ENCODE measurements at regions not wholly inside any gene's neighbourhood (a gene's known extent, or its start where the extent isn't known, plus 50 kb on each side); places are given as distances from the start of the nearest gene placed in this dataset.

GRCh38 chr13:79229761-79230160, 176.3 kb downstream of the RBM26 start:
- H2BK120ac ChIP-seq (replicated peaks; ENCODE audit: low read depth, low read length), result no peak overlapping the region
- 94% methylated on average over 4 of the region's 4 CpGs; no CpG with 5 or more reads in 1 of the 2 experiments for WGBS, 2 experiments (ENCODE audit: extremely low coverage in 1 of 2, insufficient coverage in 1 of 2, insufficient read length in 1 of 2, insufficient replicate concordance in 2 of 2, low coverage in 1 of 2, low lambda C conversion rate in 2 of 2, missing lambda C conversion rate in 1 of 2)

More at GRCh38 chr13:79229761-79230160, 176.3 kb downstream of the RBM26 start:
- FAIRE-seq (no peak), DNase-seq (ENCODE audit: low read depth in 1 of 2, low spot score in 2 of 2) (no peak)
- Histone ChIP-seq H3K4me2 (ENCODE audit: insufficient read depth in 1 of 2, low read depth in 2 of 2, low read length in 2 of 2) (no peak overlapping the region), H4K91ac (replicated peaks; ENCODE audit: insufficient read length, low read length) (no peak overlapping the region), H4K5ac (ENCODE audit: insufficient read length, low read depth, low read length) (no peak overlapping the region), H3K4me3 (ENCODE audit: extremely low read depth in 1 of 4, insufficient read depth in 2 of 4, low read depth in 3 of 4, low read length in 4 of 4) (no peak overlapping the region), H4K20me1 (replicated peaks in 1 of 2; ENCODE audit: control insufficient read depth in 1 of 2, insufficient read depth in 2 of 2, low read length in 2 of 2) (no peaks in the 10 kb centered on the region), H2AK5ac (ENCODE audit: low read depth, low read length) (no peak overlapping the region), H3K79me2 (ENCODE audit: control insufficient read depth in 1 of 2, insufficient read depth in 2 of 2, low read length in 2 of 2) (no peaks in the 10 kb centered on the region), H3K4ac (replicated peaks; ENCODE audit: insufficient read length, low read depth, low read length) (no peak overlapping the region), H3K27ac (ENCODE audit: low read depth, low read length) (no peak overlapping the region), H3K9me3 (ENCODE audit: insufficient read depth in 2 of 2, low read depth in 1 of 2, low read length in 1 of 2) (no peaks in the 10 kb centered on the region), H3K14ac (ENCODE audit: insufficient read length) (no peak overlapping the region), H3K4me1 (replicated peaks in 1 of 4; ENCODE audit: control insufficient read depth in 3 of 4, insufficient read depth in 4 of 4, low read length in 3 of 4) (peaks cover 0 to 6% (median 3%) of the 10 kb centered on the region in 4 experiments; a peak in 4 of 7 replicates), H2AFZ (ENCODE audit: low read length) (no peak overlapping the region), H2BK20ac (ENCODE audit: low read length) (no peak overlapping the region; the same call in 1 of the 2 replicates), H3K23ac (ENCODE audit: insufficient read length) (no peak overlapping the region), H2BK5ac (ENCODE audit: low read depth, low read length) (no peak overlapping the region), H3K56ac (replicated peaks; ENCODE audit: insufficient read length, low read depth, low read length) (no peak overlapping the region), H3K79me1 (ENCODE audit: low read depth, low read length) (no peaks in the 10 kb centered on the region), H3K23me2 (ENCODE audit: low read depth, low read length) (peaks cover 4% of the 10 kb centered on the region; the same call in 1 of the 2 replicates), H2BK15ac (ENCODE audit: low read length) (no peak overlapping the region), H3K18ac (ENCODE audit: extremely low read depth, low read length) (no peak overlapping the region), H2BK12ac (ENCODE audit: low read depth, low read length) (no peak overlapping the region), H3K27me3 (replicated peaks in 1 of 4; ENCODE audit: control insufficient read depth in 3 of 4, extremely low read depth in 1 of 4, insufficient read depth in 3 of 4, low read length in 3 of 4) (no peaks in the 10 kb centered on the region), H3K36me3 (ENCODE audit: control insufficient read depth in 2 of 4, insufficient read depth in 4 of 4, low read length in 3 of 4) (no peaks in the 10 kb centered on the region), H3K9ac (replicated peaks in 1 of 4; ENCODE audit: extremely low read depth in 1 of 4, low read depth in 3 of 4, low read length in 3 of 4) (no peak overlapping the region), H4K8ac (ENCODE audit: extremely low read depth, insufficient read depth, low read length) (no peak overlapping the region)
- TF ChIP-seq SUZ12 (IDR thresholded peaks at IDR 0.05; ENCODE audit: low read length) (no peak), HDAC6 (IDR thresholded peaks at IDR 0.05; ENCODE audit: low read depth, low read length) (no peak), ZNF274 (IDR thresholded peaks at IDR 0.05; ENCODE audit: borderline replicate concordance, extremely low read depth, low read length) (no peak)
- ChIA-PET POLR2A (ENCODE audit: partially characterized antibody) (no interaction called here), CTCF (ENCODE audit: partially characterized antibody) (interaction anchor here (0.6 to 0.8 kb wide), 2 partner anchors 26 to 244 kb away, joined by 3 read pairs; no protein-coding TSS in a partner anchor)

Data from H1 (cell line).